NCI-H146 (cell line): ENCODE measurements at regions not wholly inside any gene's neighbourhood (a gene's known extent, or its start where the extent isn't known, plus 50 kb on each side); places are given as distances from the start of the nearest gene placed in this dataset.

Experiments used
- DNase-seq: peaks from one replicate; lab custom pipeline; 2025; lab: John Stamatoyannopoulos, UW

DNA sequence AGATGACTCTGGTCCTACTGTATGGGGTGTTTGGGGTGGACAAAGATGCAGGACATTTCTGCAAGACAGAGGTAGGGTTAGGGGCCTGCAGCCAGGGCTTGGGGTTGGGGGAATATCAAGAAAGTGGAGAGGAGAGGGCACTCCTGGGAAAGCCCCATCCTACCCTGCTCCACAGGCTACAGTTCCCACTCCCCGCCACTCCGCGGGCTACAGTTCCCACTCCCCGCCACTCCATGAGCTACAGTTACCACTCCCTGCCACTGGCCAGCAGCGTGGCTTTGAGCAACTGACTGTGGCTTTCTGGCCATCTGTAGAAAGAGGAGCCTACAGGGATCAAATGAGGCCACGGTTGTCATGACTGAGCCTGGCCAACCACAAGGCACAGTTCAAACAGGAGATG is 93.8 kb upstream of the GRIK3 start:
- DNase-seq: no peak

DNA sequence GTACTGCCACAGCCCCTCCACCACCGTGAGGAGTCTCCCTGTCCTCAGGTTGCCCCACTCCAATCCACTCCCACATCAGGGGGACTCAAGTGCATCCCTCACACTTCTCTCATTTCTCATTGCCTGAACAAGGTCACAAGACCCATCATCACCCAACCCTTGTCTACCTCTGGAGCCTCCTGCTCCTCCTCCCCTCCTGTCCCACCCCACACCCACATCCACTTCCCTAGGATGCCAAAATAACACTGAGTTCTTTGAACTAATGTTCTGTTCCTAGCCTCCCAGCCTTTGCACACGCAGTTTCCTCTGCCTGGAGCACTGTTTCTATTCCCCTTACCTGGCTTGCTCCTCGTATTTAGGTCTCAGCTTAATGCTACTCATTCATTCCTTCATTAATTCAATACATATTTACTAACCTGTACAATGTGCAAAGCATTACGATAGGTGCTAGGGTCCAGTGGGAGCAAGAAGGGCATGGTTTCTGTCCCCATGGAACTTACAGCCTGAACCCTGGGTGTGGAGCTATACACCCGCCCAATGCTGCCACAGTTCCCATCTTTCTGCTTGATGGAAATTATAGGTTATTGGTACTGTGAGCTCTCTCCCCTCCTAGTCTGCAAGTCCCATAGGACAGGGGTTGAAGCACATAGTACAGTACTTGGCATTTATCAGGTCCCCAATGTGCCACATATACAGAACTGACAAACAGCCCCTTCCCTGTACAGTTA is 96.1 kb upstream of the GRIK3 start:
- no peak for DNase-seq

DNA sequence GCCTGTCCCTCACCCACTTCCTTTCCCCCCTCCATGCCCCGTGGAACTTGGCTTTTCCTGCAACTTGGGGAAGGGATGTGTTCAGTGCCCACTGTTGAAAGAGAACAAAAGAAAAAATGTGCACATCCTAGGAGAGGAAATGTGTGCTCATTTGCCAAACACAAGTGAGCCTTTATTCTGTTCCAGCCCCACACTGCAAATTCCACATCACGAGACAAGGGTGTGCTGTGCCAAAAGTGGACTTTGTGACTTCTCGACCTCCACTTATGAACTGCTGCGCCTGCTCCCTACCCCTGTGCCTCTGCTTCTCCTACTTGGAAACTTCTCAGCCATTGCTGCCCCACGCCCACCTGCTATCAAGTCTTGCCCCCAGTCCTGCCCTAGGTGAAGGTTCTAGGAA is 97.0 kb upstream of the GRIK3 start:
- DNase-seq: no peak

DNA sequence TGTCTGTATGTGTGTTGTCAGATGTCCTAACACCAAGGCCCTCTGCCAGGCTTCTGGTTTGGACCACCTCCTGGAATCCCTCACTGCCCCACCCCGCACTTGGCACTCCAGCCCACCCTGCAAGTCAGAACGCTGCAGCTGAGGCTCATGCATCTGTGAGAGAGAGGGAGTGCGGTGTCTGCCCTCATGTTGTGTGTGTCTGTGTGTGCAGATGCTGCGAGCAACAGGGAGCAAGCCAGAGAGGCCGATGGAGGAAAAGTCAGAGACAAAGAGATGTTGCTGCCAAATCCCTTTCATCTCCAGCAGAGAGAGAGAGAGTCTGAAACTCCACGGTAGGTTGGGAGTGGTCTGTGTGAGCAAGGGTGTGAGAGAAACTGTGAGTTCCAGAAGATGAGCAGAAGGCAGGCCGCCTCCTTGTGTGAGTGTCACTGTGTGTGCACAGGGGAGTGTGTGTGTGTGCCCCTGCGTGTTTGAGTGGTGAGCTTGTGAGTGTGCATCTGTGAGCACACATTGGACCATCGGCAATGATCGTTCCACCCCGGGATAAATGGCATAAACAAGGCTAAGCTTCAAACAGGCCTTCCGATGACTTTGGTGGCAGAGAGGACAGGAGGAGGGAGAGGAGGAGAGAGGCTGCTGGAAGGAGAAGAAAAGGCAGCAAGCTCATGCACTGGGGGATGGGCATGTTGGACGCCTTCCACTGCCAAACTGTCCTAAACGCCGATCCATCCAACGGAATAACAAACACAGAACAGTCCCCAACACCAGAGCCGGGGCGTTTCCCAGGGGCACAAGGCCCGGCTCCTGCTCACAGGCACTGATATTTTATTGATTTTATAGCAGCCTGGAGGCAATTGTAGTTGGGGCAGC is 99.2 kb upstream of the GRIK3 start:
- no peak for DNase-seq

DNA sequence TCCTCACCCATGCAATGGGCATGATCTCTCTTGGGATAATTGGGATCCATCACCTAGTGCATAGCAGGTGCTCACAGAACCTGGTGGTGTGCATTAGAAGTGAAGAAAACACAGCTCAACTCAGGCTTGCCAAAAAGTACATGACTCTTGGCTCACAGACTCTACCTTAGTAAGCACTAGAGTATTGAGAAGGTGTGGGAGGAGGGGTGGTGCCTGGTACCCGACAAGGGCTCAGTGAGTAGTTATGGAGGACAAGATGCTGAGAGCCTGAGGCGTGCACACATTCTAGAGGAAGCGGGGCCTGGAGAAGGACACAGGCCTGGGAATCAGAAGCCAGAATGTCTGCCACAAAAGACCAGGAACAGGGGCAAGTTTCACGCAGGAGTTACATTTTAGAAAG is 100.3 kb upstream of the GRIK3 start:
- DNase-seq: no peak

DNA sequence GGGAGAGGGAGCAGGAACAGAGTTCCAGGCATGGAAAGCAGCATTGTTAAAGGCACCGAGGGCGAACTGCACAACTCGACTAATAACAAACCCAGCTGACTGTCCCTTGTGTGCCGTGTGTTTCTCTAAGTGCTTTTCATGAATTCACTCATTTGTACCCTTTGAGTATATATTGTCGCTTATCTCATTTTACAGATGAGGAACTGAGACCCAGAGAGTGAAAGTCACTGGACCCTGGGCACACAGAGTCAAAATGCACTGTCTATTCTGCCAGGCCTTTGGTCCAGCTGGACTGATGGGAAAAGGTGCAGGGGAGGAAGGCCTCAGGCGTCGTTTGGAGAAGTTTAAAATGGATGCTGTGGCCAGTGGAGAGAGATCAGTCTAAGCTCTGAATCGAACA is 100.7 kb upstream of the GRIK3 start:
- no peak for DNase-seq

DNA sequence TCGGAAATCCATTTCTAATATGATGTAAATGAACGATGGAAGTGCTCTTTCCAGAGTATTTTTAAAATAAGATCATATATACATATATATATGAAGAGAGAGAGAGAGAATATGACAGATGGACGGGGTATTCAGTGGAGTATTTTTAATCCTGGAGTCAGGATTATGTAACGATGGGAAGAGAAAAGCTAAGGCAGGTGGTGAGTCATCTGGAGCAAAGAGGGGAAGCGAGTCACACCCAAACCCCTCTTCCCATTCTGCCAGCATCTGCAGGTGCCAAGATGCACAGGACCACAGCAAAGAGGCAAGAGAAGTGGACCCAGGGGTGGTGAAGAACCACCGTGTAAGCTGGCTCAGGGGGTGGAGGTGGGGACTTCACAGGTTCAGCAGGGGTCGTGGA is 102.7 kb upstream of the GRIK3 start:
- DNase-seq: no peak

DNA sequence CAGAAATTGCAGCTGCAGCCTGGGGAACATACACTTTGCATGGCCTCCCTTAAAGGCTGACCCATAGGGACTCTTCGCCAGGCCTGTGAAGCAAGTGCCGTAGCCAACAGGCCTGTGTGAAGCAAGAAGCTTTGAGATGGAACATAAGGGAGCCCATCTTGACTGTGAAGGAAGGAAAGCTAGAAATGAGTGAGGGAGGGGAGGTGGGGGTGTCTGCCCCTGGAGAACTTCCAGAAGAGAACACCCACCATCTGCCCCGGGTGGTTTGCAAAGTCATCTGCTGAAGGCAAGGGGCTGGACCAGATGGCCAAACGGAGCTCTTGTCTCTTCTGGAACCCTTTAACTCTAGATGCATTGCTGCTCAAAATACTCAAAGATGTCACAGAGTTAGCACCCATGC is 103.3 kb upstream of the GRIK3 start:
- DNase-seq: no peak

DNA sequence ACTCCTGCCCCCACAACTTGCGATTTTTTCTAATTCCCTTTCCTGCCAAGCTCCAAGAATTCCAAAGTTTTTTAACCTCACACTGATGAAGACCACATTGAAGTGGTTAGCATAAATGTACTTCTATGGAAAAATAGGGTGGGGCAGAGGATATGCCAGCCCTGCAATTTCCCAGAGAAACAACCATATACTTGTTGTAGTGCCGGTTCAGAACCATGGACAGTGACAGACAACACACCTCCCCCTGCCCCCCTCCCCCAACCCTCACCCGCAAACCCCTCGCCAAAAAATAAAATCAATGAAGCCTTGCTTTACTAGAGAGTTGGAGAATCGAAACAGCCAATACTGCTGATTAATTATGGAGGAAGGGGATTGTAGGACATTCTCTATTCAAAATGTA is 109.5 kb upstream of the GRIK3 start:
- no peak for DNase-seq

DNA sequence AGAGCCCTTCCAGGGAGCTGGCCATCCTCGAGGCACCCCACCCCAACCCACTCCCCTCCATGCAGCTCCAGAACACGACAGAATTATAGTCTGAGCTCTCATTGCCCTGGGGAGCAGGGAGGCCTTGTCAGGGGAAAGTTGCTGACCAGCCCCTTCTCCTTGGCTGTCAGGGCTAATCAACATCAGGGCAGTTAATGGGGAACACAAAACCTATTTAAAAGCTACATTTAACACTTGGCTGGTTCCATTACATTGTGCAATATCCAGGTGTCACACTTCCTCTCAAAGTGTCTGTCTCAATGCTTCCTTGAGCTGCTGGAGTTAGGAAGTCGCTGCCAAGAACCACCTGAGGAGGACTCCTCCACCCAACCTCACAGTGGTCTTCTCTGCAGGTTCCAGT is 111.8 kb upstream of the GRIK3 start:
- DNase-seq: no peak

DNA sequence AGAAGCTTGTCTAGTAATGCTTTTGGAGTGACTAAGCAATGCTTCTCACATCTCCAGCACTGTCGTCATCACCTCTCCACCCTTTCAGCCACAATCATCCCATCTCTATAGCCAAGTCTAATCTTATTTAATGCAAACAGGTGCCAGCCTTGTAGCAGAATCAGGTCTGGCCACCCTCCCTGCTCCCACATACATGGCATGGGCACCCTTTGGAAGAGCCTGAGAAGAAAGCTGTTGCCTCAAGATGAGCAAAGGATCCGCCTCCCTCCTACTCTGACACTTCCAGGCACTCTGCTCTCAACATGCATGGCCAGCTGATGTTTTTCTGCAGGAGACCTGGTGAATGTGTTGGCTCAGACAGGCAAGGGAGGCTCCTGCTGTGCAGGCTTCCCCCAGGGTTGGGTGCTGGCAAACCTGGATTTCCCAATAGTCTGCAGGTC is 113.1 kb upstream of the GRIK3 start:
- DNase-seq: peak; percentile 20

DNA sequence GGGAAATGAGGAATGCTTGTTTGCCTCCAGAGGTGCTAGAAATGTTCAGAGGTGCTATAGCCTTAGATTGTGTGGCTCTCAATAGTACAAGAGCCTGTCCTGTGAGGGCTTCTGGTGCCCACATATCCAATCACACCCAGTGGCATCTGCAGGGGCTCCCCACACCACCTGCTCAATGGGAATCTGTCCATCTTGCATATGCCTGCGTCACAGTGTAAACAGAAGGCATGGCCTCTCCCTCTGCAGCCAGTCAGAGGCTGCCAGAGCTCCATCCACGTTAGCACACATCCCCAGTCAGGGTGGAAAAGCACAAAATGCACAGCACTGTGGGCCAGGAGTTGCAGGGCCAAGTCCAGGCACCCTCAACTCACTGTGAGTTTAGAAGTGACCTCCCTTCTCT is 113.6 kb upstream of the GRIK3 start:
- no peak for DNase-seq

DNA sequence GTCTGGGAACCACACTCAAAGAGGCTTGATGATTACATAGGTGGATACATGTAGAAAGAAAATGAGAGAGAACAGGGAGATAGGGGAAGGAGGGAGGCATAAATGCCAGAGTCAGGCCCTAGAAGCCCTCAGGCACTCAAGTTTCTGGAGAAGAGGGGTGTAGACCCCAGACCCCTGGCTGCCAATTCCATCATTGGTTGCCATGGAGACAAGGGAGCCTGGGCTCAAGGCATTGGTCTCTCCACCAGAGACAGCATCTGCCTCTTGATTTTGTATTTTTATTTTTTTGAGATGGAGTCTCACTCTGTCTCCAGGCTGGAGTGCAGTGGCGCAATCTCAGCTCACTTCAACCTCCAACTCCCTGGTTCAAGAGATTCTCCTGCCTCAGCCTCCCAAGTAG is 114.3 kb upstream of the GRIK3 start:
- no peak for DNase-seq

DNA sequence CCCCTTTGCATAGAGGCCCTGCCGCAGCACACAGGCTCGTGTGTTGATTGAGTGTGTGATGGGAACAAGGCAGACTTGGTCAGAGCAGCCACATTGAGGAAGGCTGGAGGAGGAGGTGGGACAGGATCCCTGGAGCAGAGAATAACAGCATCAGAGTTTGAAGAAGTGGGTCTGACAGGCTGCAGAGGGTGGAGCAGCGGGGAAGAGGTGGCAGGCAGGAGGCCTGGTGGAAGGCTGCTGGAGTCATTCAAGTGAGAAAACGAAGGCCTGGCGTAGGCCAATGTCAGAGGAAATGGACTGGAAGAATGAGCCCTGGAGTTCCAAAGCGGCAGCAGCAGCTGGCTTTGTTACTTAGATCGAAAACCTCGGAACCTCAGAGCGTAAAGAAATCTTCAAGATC is 115.0 kb upstream of the GRIK3 start:
- no peak for DNase-seq

DNA sequence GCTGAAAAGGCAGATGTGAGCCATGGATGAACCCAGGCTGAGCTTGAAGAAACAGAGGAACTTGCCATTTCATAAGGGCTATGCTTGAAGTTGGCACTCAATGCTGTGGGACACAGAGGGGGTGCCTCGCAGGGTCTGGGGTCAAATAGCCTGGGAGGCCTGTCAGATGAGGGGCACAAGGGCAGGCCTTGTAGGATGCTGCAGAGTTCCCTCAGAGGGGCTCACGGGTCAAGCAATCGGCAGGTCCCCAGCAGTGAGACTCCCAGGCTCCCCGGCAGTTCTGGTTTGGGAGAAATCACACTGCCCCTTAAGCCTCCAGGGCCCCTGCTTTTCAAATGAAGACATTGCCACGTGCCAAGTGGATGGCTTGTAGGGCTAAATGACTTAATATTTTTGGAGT is 116.7 kb upstream of the GRIK3 start:
- DNase-seq: no peak

DNA sequence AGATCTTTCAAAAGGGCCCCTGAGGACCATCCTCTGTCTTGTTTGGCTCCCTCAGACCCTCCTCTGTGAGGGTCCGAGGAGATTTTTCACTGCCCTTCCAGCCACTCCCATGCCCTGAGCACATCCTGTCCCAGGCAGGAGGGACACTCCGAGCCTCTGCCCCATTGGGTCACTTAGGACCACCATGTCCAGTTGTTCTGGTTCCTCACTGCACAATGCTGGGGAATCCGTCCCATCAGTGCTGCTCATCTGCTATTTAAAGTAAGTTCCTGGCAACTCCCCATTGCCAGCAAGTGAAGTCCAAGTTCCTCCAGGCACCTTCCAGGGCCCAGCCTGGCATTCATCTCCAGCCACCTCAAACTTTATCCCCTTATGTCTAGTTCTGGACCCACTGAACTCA is 117.5 kb upstream of the GRIK3 start:
- DNase-seq: no peak

DNA sequence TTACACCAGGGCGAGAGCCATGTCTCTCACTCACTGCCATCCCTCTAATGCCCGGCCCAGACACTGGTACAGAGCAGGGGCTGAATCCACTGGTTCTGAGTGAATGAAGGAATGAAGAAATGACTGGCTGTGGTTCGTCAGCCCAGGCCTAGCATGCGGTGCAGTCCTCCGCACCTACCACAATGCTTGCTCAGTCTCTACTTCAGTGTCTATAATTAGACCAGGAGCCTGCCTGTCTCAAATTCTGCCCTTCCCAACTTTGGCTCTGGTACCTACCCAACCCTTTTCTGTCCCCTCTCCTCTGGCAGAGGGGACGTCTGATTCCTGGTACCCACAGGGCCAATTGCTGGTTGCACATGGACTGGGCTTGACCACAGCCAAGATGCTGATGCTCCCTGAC is 118.2 kb upstream of the GRIK3 start:
- DNase-seq: no peak

DNA sequence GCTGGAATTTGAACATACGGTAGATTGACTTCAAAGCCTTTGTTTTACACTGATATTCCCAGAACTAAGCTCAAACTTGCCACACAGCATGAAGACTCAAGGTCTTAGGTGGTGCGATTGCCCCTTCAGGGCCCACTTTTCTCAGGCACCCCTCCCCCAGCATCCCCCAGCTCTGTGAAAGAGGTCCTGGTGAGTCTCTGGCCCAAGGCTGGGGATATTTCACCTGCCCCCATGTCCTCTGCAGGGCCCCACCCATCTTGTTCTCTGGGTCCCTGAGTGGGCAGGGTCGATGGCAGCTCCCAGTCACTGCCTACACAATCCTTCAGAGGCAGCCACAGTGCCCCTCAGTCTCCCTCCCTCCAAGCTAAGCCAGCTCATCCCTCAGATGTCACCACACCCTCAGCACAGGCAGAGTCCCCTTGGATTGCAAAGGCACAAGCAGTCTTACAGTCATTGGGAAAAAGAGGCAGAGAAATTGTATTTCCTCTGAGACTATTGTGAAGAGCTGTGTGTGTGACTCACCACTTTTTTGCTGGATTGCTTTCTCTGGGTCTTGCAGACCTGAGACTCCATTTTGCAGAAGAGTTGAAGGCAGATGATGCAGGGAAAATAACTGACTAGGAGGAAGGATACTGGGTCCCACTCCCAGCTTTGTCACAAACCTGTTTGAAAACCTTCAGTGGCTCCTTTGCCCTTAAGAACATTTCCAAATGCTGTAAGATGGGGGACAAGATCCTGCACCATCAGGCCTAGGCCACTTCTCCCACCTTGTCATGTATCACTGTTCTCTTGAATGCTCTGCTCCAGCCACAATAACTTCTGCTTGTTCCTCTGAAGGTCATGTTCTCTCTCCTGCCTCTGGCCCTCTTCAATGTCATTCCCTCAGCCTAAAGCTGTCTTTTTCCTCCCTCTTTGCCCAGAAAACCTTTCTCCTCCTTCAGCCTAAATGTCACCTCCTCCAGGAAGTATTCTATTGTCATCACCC is 119.1 kb upstream of the GRIK3 start:
- no peak for DNase-seq

DNA sequence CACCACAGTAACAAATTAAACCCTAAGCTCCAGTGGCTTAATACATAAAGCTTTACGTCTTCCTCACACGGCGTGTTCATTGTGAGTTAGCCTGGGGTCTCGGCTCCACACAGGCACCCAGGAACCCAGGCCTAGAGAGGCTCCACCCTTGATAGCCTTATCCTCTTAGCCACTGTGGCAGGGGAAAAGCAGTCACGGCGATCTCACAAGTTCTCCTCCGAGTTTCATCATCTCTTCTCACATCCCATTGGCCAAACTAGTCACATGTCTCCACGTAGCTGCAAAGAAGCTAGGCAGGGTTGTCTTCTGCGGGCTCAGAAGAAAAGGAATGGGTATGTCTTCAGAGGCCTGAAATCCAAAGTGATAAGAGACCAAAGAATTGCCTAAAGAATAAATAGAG is 122.3 kb upstream of the GRIK3 start:
- no peak for DNase-seq

DNA sequence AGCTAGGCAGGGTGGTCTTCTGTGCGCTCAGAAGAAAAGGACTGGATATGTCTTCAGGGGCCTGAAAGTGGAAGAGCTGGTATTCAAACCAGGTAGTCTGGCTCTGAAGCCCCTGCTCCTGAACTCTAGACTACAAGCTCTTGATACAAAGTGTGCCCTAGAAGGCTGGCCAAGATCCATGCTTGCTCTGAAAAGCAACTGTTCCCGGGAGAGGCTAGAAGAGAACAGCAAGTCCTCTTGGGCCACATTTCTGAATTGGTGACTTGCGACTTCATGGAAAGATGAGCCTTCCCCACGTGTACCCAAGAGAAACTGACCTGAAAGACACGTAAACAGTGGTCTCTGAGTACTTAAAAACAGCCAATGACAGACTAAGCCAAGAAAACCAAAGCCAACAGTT is 123.3 kb upstream of the GRIK3 start:
- no peak for DNase-seq

DNA sequence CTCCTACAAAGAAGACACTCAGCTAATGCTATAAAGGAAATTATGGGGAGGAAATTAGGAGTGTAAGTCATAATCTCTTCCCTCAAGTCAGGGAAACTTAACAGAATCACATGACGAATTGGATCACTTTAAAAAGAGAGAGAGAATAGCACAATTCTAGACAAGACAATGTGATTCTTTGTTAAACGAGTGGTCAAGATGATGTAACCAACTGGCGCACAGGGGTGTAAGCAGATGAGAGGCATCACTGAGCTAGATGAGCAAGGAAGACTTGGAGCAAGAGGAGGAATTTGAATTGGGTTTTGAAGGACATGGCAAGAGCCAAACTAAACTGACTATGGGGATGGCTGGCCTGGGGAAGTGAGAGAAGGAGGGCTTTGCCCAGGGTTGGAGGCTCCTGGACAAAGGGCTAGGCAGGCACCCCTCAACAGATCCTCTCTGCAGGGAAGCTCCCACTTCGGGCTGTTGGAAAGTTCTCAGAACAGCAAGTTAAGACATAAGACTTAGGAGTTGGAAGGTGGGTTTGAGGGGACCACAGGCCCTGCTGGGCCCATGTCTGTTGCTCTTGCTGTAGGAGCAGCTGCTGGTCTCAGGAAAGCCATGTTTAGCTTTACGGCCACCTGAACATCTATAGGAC is 123.9 kb upstream of the GRIK3 start:
- no peak for DNase-seq

DNA sequence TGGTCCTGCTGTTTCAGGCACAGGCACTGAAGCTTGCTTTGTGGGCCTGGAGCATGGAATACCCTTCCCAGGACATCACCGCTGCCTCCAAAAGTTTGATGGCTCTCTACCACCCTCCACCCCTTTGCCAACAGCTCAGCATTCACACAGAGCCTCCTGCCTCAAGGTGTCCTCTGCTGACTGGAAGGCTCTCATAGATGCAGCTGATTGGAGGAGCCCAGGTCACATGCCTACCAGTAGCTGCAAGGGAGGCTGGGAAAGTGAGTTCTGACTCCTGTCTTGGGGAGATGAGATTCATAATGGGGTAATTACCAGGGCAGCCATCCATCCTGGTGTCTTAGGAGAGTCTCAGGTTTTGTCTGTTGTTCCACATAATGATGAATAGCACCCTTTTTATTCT is 124.8 kb upstream of the GRIK3 start:
- no peak for DNase-seq
